Esophagus squamous epithelium (tissue), 5 donors: ENCODE measurements at regions not wholly inside any gene's neighbourhood (a gene's known extent, or its start where the extent isn't known, plus 50 kb on each side); places are given as distances from the start of the nearest gene placed in this dataset.

Experiments
- DNase-seq: peaks from one replicate; lab custom pipeline; 2025; lab: John Stamatoyannopoulos, UW
- H3K27ac ChIP-seq, 4 donors: fragments of 200-600 bp; sonication (generic); one replicate each; pipeline ENCODE4 v1.5.1; 2016 to 2019; ENCODE audit warnings: mild to moderate bottlenecking in 1 of 4
- H3K27me3 ChIP-seq, 4 donors: fragments of 200-600 bp; sonication (generic); 1 replicate in 3 of 4; 2 replicates in 1 of 4; pipeline versions ENCODE4 v1.5.1 to v1.6.0; 2017 to 2021; ENCODE audit warnings: antibody characterized with exemption in 1 of 4
- H3K36me3 ChIP-seq, 3 donors: fragments of 200-600 bp; sonication (generic); one replicate each; pipeline ENCODE4 v1.5.1; 2016 to 2019
- H3K4me1 ChIP-seq, 3 donors: fragments of 200-600 bp; sonication (generic); one replicate each; pipeline ENCODE4 v1.5.1; 2017 to 2019
- H3K4me3 ChIP-seq, 4 donors: fragments of 200-600 bp; sonication (generic); 1 replicate in 3 of 4; 2 replicates in 1 of 4; pipeline ENCODE4 v1.5.1; 2016 to 2019; ENCODE audit warnings: mild to moderate bottlenecking in 2 of 4, moderate library complexity in 1 of 4
- H3K9me3 ChIP-seq, 3 donors: fragments of 200-600 bp; sonication (generic); one replicate each; pipeline ENCODE4 v1.5.1; 2016 to 2019
- POLR2A ChIP-seq, 4 donors: fragments of 450-650 bp; IDR thresholded peaks; one replicate each; pipeline ENCODE4 v1.6.1; 2017; ENCODE audit warnings: antibody characterized with exemption in 4 of 4, mild to moderate bottlenecking in 4 of 4, moderate library complexity in 3 of 4
- WGBS, 2 donors: methylation state at CpG; one replicate each; pipeline ENCODE4 v1.1.5; 2018; 5-methylcytosine and 5-hydroxymethylcytosine counted together
- intact Hi-C: fragments of 100-400 bp; cut with DNase I; formaldehyde crosslinking; loops from one replicate; pipeline ENCODE4 v1.15.0; 2022
- TF ChIP-seq, protein P1 (sequence below), 6 experiments: fragments of 450-650 bp in 4 of 6; fragments of 200-600 bp in 2 of 6; sonication (generic) in 2 of 6; IDR thresholded peaks; one replicate each; pipeline ENCODE4 v1.5.1; 2016 to 2019; ENCODE audit warnings: antibody characterized with exemption in 6 of 6, mild to moderate bottlenecking in 4 of 6, moderate library complexity in 4 of 6
- donor health status: DM: yes; HTN: yes; CAD: no.

DNA sequence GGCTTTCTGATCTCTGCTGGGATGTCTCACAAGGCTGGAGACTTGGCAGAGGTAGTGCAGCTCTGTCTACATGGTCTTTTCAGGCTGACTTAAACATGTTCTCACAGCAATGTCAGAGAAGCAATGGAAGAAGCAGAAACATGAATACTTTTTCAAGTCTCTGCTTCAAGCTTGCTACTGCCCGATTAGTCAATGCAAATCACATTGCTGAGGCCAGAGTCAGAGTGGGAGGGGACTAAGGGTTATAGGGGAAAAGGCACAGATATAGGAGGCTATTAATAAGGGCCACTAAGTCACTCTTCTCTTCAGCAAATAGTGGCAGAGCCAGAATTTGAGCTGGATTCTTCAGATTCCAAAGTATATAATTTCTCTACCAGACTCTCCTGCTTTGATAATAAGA is 390.5 kb downstream of the TMEM135 start:
- H3K4me1 ChIP-seq, result no peaks in the 10 kb centered on the region
- TF ChIP-seq, protein P1, sequence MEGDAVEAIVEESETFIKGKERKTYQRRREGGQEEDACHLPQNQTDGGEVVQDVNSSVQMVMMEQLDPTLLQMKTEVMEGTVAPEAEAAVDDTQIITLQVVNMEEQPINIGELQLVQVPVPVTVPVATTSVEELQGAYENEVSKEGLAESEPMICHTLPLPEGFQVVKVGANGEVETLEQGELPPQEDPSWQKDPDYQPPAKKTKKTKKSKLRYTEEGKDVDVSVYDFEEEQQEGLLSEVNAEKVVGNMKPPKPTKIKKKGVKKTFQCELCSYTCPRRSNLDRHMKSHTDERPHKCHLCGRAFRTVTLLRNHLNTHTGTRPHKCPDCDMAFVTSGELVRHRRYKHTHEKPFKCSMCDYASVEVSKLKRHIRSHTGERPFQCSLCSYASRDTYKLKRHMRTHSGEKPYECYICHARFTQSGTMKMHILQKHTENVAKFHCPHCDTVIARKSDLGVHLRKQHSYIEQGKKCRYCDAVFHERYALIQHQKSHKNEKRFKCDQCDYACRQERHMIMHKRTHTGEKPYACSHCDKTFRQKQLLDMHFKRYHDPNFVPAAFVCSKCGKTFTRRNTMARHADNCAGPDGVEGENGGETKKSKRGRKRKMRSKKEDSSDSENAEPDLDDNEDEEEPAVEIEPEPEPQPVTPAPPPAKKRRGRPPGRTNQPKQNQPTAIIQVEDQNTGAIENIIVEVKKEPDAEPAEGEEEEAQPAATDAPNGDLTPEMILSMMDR (IDR thresholded peaks at IDR 0.05), result no peak
- no peak for TF ChIP-seq POLR2A (IDR thresholded peaks at IDR 0.05)
- no peak for DNase-seq
- H3K36me3 ChIP-seq, result no peaks in the 10 kb centered on the region
- intact Hi-C loops, result loop anchor here (10.0 kb wide), 1 partner anchor 493 kb away; no protein-coding TSS in a partner anchor
- no peaks in the 10 kb centered on the region for H3K9me3 ChIP-seq
- 60 to 81% methylated on average over 1 of the region's 1 CpG for WGBS, 2 donors
- no peak overlapping the region for H3K27ac ChIP-seq
- H3K4me3 ChIP-seq, result no peak overlapping the region
- no peaks in the 10 kb centered on the region for H3K27me3 ChIP-seq

DNA sequence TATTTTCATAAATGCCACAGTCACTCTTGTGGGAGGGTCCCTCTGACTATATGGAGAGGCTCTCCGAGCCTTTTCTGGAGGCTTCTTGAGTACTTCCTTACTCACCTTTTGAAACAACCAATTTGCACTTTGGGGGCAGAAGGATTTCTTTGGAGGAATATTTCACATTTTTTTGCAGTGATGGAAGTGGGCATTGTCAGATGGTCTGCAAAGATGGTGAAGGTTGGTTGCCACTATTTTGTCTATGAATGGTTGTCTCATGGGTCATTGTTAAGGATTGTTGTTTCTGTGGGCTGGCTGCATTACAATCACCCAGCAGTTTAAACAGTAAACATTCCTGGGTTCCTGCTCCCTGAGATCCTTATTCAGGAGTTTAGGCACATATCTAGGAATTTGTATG is 388.2 kb downstream of the TMEM135 start:
- 80 to 92% methylated on average over 1 of the region's 1 CpG for WGBS, 2 donors
- no peak overlapping the region for H3K4me3 ChIP-seq
- intact Hi-C loops, result loop anchor here (10.0 kb wide), 1 partner anchor 491 kb away; no protein-coding TSS in a partner anchor
- no peaks in the 10 kb centered on the region for H3K4me1 ChIP-seq
- no peak overlapping the region for H3K27ac ChIP-seq
- H3K9me3 ChIP-seq, result no peaks in the 10 kb centered on the region
- no peak for DNase-seq
- no peaks in the 10 kb centered on the region for H3K27me3 ChIP-seq
- TF ChIP-seq POLR2A (IDR thresholded peaks at IDR 0.05), result no peak
- TF ChIP-seq, protein P1 (IDR thresholded peaks at IDR 0.05), result no peak
- no peaks in the 10 kb centered on the region for H3K36me3 ChIP-seq

DNA sequence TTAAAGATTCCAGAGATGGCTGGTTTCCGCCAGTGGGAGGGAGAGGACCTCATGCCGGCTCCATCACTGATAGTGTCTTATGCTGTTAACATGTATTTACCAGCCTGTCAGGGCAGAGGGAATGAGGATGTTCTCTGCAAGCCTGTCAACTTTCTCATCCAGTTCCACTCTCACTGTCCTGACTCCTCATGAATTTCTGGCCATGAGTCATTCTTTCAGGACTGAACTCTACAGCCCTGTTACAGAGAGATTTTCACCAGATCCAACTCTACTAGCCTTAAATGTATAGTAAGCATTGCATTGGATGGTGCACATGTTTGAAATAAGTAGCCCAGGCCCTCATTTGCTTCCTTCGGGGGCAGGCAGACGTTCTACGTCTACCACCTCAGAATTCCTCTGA is 387.7 kb downstream of the TMEM135 start:
- Histone ChIP-seq H3K27me3 (no peaks in the 10 kb centered on the region), H3K36me3 (no peaks in the 10 kb centered on the region), H3K4me1 (no peaks in the 10 kb centered on the region), H3K4me3 (no peak overlapping the region), H3K9me3 (no peaks in the 10 kb centered on the region), H3K27ac (no peak overlapping the region)
- no peak for DNase-seq
- 85 to 89% methylated on average over 5 of the region's 5 CpGs for WGBS, 2 donors
- TF ChIP-seq, protein P1 (IDR thresholded peaks at IDR 0.05), result no peak
- no peak for TF ChIP-seq POLR2A (IDR thresholded peaks at IDR 0.05)
- intact Hi-C loops, result loop anchor here (10.0 kb wide), 1 partner anchor 491 kb away; no protein-coding TSS in a partner anchor

DNA sequence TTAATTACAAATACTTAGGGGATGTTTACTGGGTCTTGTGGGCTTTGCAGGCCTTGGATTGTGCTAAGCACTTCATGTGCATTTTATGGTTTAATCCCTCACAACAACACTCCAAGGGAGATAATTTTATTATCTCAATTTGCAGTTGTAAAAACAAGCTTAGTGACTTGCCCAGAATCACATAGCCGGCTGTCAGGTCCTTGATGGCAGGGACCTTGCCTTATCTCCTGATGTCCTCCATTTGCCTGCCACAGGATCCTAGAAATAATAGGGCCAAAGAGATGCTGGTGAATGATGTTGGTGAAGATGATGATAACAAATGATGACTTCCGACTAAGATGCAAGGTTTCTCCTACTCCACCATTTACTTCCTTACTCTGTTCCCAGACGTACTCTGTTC is 385.4 kb downstream of the TMEM135 start:
- Histone ChIP-seq H3K27me3 (no peaks in the 10 kb centered on the region), H3K27ac (no peak overlapping the region), H3K4me1 (no peaks in the 10 kb centered on the region), H3K9me3 (no peaks in the 10 kb centered on the region), H3K36me3 (no peaks in the 10 kb centered on the region), H3K4me3 (no peak overlapping the region)
- 65 to 80% methylated on average over 3 of the region's 3 CpGs for WGBS, 2 donors
- no peak for TF ChIP-seq POLR2A (IDR thresholded peaks at IDR 0.05)
- TF ChIP-seq, protein P1 (IDR thresholded peaks at IDR 0.05), result no peak
- intact Hi-C loops, result loop anchor here (5.0 to 10.0 kb wide), 2 partner anchors 71 to 488 kb away; no protein-coding TSS in a partner anchor
- no peak for DNase-seq

DNA sequence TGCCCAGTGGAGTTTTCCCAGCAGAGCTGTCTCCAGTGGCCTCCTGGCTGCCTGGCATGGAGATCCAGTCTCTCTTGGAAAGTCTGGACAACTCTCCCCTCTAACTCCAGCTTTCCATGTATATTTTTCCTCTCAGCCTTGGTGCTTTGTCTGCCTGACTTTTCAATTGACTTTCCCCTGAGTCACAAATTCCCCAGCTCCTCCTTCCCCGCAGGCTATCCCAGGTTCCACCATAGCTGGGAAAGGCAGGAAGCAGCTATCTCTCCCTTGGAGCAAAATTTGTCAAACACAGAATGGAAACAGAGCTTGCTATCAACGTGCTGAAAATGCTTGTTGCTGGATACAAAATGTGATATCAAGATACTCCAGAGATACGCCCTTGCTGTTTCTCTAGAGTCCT is 384.8 kb downstream of the TMEM135 start:
- no peak overlapping the region for H3K4me3 ChIP-seq
- intact Hi-C loops, result loop anchor here (5.0 to 10.0 kb wide), 2 partner anchors 70 to 488 kb away; no protein-coding TSS in a partner anchor
- TF ChIP-seq, protein P1 (IDR thresholded peaks at IDR 0.05), result no peak
- TF ChIP-seq POLR2A (IDR thresholded peaks at IDR 0.05), result no peak
- no peaks in the 10 kb centered on the region for H3K4me1 ChIP-seq
- H3K27ac ChIP-seq, result no peak overlapping the region
- no peaks in the 10 kb centered on the region for H3K36me3 ChIP-seq
- DNase-seq, result no peak
- no peaks in the 10 kb centered on the region for H3K9me3 ChIP-seq
- no peaks in the 10 kb centered on the region for H3K27me3 ChIP-seq
- WGBS, 2 donors, result 47 to 54% methylated on average over 3 of the region's 3 CpGs
